C1 segment of cervical spinal cord (tissue), 14 donors: ENCODE measurements at regions not wholly inside any gene's neighbourhood (a gene's known extent, or its start where the extent isn't known, plus 50 kb on each side); places are given as distances from the start of the nearest gene placed in this dataset.

ENCODE experiments used
- DNase-seq, 14 donors: peaks; one replicate each; lab custom pipeline; 2025; lab: John Stamatoyannopoulos, UW

DNA sequence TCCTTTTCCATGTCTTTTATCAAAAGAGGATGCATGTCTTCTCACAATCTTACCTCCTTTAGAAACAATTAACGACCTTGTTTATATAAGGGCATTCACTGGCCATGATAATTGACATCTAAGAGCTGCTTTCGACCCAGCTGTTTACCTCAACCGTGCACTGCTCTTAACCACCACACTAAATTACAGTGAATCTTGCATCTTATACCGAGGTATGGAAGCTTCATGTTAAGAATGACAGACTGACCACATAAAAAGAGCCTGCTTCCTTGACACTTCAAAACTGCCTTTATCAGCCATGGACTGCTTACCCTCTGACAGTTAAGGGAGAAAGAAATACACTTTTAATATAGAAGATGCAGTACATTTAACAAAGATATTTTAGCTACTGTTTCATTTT, 301.7 kb upstream of the LYPLAL1 start:
- DNase-seq: no peak

DNA sequence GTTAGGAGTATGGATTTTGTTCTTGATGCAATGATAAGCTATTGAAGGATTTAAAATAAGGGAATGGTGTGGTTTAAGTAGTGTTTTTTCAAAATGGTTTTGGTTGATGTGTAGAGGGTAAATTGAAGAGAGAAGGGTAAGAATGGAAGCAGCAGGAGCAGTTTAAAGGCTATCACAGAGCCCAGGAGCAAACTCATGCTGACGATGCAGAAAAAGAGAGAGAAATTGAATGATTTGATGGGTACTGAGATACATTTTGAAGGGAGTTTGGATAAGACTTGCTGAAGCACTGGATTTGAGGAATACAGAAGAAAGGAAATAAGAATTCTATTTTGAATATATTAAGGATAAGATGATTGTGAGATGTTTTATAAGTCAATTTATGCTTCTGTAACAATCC, 300.8 kb upstream of the LYPLAL1 start:
- no peak for DNase-seq

DNA sequence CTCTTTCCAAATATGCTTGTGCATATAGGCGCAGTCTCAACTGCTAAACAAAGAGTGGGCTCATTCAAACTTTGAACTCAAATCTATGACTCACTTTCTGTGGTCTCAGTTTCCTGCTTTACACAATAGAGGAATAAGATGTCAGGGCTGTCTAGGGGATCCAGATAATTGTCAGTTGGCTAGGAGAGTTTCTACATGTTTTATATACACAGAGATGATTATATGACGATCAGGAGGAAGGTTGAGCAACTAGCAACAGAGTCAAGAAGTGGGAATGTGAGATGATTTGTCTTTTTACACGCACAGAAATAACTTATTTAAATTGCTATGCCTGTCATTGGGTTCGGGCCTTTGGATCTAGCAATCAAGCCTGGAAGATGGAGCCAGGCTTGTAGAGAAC, 299.4 kb upstream of the LYPLAL1 start:
- DNase-seq: no peak

DNA sequence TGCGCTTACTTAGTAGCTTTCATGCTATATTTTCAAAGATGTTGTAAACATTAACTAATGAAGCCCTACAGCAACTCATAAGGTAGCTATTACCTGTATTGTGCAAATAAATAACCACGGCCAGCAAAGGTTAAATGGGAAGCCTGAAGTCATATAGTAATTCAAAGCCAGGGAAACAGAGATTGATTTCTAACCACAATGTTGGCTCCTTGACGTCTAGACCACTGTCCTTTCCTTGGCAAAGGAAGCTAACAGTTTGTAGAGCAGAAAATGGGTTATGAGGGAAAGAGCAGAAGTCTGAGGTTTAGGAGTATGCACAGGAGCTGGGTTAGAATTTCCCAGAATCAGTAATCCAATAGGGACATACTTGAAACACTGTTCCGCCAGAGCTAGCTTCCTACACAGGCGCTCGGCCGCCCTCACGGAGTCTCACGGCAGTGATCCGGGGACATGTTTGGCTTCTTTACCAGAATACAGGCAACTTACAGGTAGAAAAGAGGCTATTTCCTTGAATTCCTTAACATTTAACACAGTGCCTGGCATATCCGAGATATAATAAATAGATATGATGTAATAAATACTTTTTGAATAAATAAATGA, 298.8 kb upstream of the LYPLAL1 start:
- DNase-seq: no peak

DNA sequence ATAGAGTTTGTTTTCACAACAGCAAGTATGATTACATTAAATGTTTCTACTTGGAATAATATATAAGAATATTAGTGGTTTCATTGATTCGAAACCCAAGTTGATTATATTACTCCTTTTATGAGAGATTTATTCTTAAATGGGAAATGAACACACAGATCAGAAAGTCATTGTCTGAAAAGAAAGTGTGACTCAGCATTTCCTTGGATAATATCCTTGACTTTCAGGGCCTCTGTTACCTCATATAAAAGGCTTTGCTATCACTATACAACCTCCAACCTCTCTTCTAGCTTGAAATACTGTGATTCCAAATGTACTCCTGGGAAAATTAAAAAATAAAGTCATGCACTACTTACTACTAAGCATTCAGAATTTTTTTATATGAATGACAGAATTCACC, 295.3 kb upstream of the LYPLAL1 start:
- DNase-seq: no peak

DNA sequence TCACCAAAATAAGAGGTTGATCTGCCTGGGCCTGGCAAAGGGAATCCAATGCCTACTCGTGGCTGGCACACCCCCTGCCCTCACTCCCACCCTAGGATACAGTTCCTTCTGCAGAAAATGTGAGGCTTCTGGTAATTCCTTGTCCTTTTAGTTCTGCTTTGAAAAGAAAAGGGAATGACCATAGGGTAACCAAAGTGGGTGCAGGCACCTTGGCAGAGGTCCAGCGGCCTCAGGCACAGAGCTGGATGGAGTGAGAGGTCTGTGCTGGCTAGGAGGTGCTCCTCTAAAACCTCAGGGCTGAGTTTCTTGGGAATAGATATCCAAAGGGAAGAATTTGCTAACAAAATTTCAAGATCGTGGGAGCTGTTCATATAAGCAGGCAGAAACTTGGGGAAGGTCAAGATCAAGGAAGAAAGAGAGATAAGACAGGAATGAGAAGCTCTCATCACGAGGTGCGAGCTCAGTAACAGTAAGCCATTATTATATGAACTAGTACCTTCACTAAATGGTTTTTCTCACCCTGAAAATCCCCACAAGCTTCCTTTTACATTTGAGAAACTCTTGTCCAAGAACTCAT, 293.1 kb upstream of the LYPLAL1 start:
- peak in 1 of 14 donors; percentile 1 for DNase-seq

DNA sequence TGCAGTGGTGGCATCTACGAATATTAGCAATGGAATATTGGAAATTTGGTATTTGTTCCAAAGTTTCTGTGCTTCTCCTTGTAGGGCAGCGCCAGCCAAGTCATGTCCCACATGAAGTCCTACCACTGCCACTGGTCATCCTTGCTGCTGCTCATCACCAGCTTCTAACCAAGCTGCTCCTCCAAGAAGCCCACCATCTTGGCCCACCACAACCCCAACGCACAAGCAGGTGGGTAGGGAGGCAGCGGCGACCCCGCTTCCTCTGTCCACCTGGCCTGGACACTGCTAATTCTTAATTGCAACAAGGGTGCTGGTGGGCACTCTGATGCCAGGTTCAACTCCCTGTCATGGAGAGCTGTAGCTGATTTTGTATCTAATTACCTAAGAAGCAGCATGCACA, 291.2 kb upstream of the LYPLAL1 start:
- DNase-seq: no peak

DNA sequence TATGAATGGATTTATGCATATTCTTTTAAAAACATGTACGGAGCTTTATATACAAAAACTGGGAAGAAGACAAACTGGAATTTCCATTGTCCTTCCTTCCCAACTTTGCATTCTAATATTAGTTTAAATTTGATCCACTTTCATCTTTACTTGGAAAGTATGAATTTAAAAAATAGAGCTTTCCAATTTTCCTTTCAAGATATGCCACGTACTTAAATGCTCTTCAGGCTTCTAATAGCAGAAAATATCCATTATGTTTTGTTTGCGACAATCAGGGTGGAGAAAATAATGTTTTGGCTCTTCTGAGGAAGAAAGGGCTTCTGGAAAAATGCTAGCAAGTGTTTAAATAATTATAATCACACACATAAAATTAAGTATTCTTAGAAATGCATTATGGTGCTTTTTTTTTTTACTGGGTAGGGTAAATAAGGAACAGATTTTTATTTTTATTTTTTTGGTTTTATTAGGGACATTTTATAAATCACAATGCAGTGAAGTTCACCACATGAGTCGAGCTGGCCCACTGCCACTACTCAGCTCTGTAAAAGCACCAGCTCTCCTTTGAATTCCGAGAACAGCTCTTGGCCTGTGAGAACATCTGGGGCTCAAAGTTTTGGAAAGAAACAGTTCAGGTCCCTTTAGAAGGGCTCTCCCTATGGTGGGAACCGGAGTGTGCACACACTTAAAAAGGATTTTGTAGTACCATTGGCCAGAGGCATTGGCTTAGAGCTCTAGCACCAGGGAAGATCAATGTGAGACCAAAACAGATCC, 287.4 kb upstream of the LYPLAL1 start:
- DNase-seq: peak in 5 of 14 donors; percentile 2 to 43 (median 9)

DNA sequence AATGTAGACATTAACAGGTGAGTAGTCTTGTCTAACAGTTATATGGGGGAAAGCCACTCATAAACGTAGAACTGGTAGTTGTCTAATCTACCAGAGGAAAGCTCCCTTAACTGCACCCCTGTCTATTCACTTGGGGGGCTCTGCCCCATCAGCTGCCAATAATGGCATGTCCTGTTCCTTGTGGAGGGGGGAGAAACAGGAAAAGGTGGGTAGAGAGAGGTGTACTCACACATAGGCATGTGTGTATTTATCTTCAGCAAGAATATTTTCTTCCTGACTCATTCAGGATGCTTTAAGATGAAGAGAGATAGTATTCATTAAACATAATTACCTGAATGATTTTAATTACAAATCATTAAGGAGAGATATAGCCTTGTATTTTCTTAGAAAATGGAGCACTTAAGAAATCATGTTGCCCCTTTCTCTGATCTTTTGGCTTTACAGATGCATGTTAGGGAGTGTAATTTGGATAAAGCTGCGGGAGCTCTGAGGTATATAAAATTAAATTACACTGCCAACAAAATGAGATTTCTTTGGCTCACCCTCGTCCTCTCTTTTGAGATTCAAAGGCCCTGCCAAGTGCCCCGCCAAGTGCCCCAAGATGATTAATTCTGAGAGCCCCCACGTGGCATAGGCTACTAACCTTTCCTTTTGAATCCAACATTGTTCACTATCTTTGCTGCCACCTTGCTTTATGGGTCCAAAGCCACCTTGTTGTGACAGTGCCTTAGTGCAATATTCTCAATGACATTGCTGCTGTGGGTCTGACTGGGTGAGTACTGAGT, 286.3 kb upstream of the LYPLAL1 start:
- no peak for DNase-seq

DNA sequence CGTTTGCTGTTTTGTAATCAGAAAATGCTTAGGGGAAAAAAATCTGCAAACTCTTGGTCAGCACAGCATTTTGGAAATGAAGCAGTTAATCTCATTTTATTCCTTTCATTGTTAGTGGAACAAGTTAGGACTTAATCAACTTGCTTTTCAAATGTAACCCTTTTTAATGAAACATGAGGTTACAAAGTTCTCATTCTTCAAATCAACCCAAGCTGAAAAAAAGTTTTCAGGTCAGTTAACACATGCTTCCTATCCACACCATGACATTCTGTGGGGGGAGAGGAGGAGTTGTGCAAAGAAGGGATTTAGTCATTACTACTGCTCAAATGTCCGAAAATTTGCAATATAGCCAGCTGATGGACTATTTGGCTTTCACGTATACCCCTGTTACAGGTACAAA, 283.2 kb upstream of the LYPLAL1 start:
- DNase-seq: no peak

DNA sequence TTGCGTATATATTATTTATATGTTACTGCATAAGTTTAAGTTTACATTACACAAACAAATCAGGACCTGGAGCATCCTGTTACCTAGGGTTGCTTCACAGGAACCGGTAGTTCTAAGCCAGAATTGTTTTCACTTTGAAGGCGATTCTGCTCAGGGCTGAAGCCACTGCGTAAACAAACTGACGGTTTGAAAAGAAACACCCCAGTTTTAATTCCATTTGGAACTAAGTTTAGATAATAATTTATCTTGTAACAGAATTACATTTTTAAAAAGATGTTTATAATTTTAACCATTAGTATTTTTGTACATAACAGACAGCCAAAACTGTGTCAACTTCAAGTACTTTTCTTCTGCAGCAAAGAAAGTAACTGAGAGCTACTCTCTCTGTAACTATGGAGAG, 282.1 kb upstream of the LYPLAL1 start:
- no peak for DNase-seq

DNA sequence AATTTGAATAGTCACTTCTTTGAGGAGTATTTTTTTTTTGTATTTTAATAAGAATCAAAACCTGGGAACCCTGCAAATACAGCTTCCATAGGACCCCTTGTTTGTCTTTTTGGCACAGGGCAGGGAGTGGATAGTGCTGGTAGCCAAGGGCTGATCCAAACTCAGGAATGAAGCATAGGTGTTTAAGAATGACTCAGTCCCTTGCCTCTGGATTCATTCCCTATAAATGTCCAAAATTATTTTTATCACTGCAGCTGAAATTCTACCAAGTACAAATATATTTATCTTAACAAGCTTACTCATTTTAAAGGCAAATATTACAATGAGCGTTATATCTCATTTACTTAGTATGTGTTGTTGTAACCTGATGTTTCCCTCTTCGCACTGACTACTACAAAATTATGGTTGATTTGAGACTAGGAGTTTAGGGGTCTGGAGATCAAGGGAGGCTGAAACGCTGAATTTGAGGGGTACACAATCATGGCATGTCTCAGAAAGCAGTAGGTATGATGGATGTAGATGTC, 278.6 kb upstream of the LYPLAL1 start:
- no peak for DNase-seq

DNA sequence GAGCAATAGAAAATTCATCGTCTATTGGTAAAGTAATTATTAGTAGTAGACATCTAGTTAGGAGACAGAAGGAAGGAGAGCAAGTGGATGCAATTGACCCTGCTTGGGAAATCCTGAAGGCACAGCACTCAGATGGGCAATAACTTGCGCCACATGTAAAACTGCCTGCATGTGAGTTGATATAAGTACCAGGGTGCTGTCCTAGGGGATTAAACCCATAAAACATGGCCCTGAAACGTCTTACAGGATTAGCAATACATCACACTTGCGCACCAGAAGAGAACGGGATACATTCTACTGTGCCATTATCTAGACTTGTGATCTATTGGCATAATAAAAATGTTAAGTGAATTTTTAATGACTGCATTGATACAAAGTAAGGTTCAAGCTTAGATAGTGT, 277.5 kb upstream of the LYPLAL1 start:
- no peak for DNase-seq

DNA sequence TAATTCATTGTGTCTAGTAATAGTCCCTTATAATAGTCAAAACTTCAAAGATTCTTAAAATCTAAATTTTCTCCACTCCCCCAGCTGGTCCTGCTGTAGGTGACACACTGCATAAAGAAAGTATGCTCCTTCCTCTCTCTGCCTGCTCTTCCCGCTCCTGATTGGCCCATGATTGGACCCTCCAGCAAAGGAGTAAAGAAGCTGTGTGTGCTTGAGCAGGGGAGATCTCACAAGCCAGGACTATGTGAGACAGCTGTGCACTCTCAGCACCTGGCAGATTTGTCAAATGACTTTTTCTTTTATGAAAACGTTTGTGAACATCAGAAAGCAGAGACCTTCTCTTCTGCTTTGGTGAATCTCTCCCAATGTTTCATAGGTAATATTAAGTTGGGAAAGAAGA, 274.8 kb upstream of the LYPLAL1 start:
- no peak for DNase-seq

DNA sequence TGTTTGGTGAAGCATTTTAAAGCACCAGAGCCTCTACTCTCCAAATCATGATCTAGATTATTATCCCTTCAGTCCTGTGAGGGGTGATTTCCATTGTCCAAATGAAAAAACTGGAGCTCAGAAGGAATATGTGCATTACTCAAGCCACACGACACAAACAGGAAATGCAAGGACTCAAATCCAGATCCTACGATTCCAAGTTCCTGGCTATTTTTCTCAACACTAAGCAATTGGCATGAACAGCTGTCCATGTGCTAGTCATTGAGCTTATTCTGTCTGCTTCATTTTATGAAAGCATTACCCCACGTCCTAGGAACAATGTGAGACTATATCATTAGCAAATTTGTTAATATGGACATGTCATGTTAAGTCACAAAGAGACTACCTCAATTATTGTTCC, 273.1 kb upstream of the LYPLAL1 start:
- no peak for DNase-seq

DNA sequence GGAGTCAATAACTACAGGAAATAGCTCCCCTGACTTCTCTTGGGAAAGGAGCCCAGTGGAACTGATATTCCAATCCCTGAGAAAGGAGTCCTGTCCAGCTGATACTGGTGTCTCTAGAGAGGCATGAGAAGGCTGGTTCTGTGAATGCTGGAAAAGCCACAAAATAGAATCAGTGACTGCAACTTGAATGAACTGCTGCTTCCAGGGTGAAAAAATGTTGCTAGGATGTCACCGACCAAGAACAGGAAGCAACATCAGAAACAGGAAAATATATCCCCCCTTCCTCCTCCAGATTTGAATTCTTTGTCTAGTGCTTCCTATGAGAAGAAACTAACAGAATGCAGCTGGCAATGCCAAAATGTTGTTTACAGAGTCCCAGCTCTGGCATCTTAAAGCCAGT, 269.3 kb upstream of the LYPLAL1 start:
- DNase-seq: no peak

DNA sequence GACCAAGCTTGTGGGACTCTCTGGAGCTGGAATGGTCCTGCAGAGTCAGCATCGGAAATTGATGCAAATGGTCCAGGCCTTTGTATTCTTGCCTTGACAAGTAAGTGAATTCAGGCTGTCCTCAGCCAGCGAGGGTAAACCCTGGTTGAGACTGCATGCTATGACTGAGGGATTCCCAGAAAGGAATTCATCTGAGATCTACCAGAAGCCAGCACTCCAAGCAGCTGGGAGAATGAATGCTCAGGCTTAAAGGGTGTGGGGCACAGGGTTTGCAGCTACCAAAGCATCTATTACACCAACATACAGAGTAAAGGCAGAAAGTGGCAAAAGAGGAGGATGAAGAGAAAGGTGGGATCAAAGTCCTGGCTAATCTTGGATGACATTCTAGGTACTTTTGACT, 257.0 kb upstream of the LYPLAL1 start:
- no peak for DNase-seq

DNA sequence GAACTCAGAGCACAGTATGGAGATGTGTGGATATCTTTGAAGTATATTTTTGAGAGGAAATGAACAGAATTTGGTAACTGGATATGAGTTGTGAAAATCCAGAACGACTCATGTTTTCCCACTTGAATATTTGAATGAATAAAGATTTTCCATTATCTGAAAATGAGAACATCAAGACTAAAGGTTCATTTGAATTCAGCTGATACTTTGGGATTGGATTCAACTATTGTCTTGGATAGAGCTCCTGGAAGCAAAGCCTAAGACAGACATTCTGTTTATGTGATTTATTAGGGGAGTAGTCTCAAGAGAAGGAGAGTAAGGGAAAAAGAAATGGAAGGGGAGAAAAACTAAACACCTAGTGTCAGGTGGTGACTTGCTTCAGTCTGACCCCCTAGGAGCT, 256.0 kb upstream of the LYPLAL1 start:
- DNase-seq: no peak

DNA sequence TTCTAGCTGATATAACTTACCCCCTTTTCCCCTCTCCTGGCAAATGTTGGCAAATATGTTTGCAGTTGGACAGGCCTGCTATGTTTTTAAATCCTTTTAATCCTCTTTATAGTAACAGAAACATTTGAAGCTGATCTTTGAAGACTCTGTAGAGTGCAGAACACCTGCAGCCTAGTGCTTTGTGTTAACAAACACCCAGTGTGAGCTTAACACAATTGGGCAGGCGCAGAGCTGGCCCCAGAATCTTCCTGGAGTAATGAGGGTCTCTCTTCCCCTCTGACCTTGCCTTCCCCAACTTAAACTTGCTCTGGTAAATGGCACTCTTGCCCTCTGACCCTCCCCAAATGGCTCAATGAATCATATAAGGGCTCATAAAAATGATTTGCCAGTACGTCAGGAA, 247.9 kb upstream of the LYPLAL1 start:
- no peak for DNase-seq

DNA sequence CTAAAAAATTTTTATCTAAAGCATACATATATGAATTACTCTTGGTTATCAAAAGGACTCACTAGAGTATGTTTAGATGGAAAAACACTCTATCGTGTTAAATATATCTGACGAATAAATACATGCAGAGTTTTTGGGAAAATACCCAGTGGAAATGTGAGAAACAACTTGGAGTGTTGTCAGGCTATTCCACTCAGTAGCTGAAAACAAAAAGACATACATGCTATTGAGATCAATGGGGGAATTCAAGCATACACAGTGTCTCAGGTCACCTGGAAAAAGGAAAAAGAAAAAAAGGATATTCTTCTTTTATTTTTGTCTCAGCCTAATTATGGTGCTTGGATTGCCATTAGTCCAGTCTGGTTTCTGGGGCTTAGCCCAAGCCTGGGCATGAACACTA, 247.0 kb upstream of the LYPLAL1 start:
- DNase-seq: no peak

DNA sequence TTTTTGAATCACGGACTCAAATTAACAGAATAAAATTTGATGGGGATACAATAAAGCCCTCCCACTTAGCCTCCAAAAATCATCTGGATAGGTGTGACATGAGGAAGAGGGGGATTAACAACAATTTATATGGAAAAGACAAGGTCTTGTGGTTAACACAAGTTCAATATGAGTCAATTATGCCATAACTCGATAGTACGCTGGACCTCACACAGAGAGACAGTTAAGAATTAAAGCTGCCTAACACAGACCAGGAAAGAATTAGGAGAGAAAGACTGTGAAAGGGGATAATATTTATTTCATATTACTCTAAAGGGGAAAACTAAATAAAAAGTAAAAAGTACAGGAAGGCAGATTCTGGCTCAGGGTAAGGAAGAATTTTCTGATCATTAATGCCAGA, 243.7 kb upstream of the LYPLAL1 start:
- DNase-seq: no peak
